Loucy (cell line): ENCODE measurements at regions not wholly inside any gene's neighbourhood (a gene's known extent, or its start where the extent isn't known, plus 50 kb on each side); places are given as distances from the start of the nearest gene placed in this dataset.

Experiments
- EZH2phosphoT487 ChIP-seq: fragments of 200-600 bp; IDR thresholded peaks from 2 replicates; pipeline ENCODE4 v1.6.1; 2018; ENCODE audit warnings: antibody characterized with exemption, mild to moderate bottlenecking, moderate library complexity, borderline replicate concordance
- TF ChIP-seq, protein P1 (sequence below): fragments of 200-600 bp; sonication (generic); conservative IDR thresholded peaks from 2 replicates; pipeline ENCODE4 v1.5.1; 2014; ENCODE audit warnings: mild to moderate bottlenecking, antibody characterized with exemption, low read length

DNA sequence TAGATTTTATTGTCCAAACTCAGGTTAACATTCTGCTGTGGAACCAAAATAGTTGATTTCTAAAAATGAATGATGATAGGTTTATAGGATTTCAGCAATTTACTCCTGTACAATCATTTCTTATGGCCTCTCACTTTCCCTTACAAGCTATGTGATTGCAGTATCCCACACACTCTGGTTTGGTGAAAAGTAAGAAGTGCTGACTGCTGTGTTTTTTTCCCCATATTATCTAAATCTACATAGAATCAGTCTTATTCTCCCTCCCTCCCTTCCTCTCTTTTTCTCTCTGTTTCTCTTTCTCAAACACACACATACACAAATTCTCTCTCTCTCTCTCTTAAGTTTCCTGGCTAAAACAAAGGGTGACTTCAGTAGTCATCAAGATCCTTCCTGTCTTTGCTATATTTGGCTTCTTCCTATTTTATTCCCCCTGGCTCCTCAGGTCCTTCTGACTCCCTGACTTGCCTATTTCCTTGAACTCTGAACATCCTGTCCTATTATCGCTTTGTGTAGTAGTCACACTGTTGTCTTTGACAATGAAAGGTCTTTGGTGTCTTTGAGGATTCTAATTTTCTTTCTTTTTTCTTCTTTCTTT lies 55.9 kb upstream of the HAPLN1 start:
- TF ChIP-seq, protein P1, sequence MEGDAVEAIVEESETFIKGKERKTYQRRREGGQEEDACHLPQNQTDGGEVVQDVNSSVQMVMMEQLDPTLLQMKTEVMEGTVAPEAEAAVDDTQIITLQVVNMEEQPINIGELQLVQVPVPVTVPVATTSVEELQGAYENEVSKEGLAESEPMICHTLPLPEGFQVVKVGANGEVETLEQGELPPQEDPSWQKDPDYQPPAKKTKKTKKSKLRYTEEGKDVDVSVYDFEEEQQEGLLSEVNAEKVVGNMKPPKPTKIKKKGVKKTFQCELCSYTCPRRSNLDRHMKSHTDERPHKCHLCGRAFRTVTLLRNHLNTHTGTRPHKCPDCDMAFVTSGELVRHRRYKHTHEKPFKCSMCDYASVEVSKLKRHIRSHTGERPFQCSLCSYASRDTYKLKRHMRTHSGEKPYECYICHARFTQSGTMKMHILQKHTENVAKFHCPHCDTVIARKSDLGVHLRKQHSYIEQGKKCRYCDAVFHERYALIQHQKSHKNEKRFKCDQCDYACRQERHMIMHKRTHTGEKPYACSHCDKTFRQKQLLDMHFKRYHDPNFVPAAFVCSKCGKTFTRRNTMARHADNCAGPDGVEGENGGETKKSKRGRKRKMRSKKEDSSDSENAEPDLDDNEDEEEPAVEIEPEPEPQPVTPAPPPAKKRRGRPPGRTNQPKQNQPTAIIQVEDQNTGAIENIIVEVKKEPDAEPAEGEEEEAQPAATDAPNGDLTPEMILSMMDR, result no peak
- TF ChIP-seq EZH2phosphoT487, result no peak
